ENCODE measurements at regions not wholly inside any gene's neighbourhood (a gene's known extent, or its start where the extent isn't known, plus 50 kb on each side); places are given as distances from the start of the nearest gene placed in this dataset.

GRCh38 chr3:67809370-67809935 lies 155.0 kb upstream of the SUCLG2 start:
- Mint-ChIP-seq H3K4me1 (no peaks in the 10 kb centered on the region), H3K27ac (ENCODE audit: unreplicated experiment) (no peak overlapping the region), H3K36me3 (ENCODE audit: low read depth) (no peaks in the 10 kb centered on the region), H3K4me3 (no peak overlapping the region), H3K9me3 (no peaks in the 10 kb centered on the region), H3K27me3 (ENCODE audit: low read depth) (no peaks in the 10 kb centered on the region)
- DNase-seq (ENCODE audit: low read depth, low spot score): no peak
- no peak for TF ChIP-seq CTCF (conservative IDR thresholded peaks at IDR 0.05)

- H3K36me3 Mint-ChIP-seq (ENCODE audit: low read depth): no peaks in the 10 kb centered on the region
Observed at GRCh38 chr3:67808906-67809305, 154.5 kb upstream of the SUCLG2 start.

GRCh38 chr3:67804578-67804977 lies 150.2 kb upstream of the SUCLG2 start:
- Mint-ChIP-seq H3K27me3 (ENCODE audit: low read depth) (no peaks in the 10 kb centered on the region), H3K9me3 (peaks cover 12% of the 10 kb centered on the region), H3K4me3 (no peak overlapping the region), H3K27ac (ENCODE audit: unreplicated experiment) (no peak overlapping the region), H3K36me3 (ENCODE audit: low read depth) (peaks cover 4% of the 10 kb centered on the region), H3K4me1 (no peaks in the 10 kb centered on the region)
- no peak for TF ChIP-seq CTCF (conservative IDR thresholded peaks at IDR 0.05)
- no peak for DNase-seq (ENCODE audit: low read depth, low spot score)

More at GRCh38 chr3:67808906-67809305, 154.5 kb upstream of the SUCLG2 start:
- H3K27ac Mint-ChIP-seq (ENCODE audit: unreplicated experiment): no peak overlapping the region
- no peaks in the 10 kb centered on the region for H3K27me3 Mint-ChIP-seq (ENCODE audit: low read depth)
- no peak for DNase-seq (ENCODE audit: low read depth, low spot score)
- H3K9me3 Mint-ChIP-seq: peaks cover 1% of the 10 kb centered on the region
- H3K4me3 Mint-ChIP-seq: no peak overlapping the region
- TF ChIP-seq CTCF (conservative IDR thresholded peaks at IDR 0.05): no peak
- no peaks in the 10 kb centered on the region for H3K4me1 Mint-ChIP-seq

- H3K9me3 Mint-ChIP-seq: peaks cover 12% of the 10 kb centered on the region
- no peak overlapping the region for H3K27ac Mint-ChIP-seq (ENCODE audit: unreplicated experiment)
- no peaks in the 10 kb centered on the region for H3K27me3 Mint-ChIP-seq (ENCODE audit: low read depth)
- no peak for TF ChIP-seq CTCF (conservative IDR thresholded peaks at IDR 0.05)
- peaks cover 4% of the 10 kb centered on the region for H3K36me3 Mint-ChIP-seq (ENCODE audit: low read depth)
- DNase-seq (ENCODE audit: low read depth, low spot score): no peak
- H3K4me1 Mint-ChIP-seq: no peaks in the 10 kb centered on the region
- H3K4me3 Mint-ChIP-seq: no peak overlapping the region
Observed at GRCh38 chr3:67804089-67804488, 149.7 kb upstream of the SUCLG2 start.

- DNase-seq (ENCODE audit: low read depth, low spot score): no peak
- TF ChIP-seq CTCF (conservative IDR thresholded peaks at IDR 0.05): no peak
- H3K27me3 Mint-ChIP-seq (ENCODE audit: low read depth): peaks cover 2% of the 10 kb centered on the region
- H3K27ac Mint-ChIP-seq (ENCODE audit: unreplicated experiment): no peak overlapping the region
- no peak overlapping the region for H3K4me3 Mint-ChIP-seq
- peaks cover 4% of the 10 kb centered on the region for H3K36me3 Mint-ChIP-seq (ENCODE audit: low read depth)
- peaks cover 6% of the 10 kb centered on the region for H3K9me3 Mint-ChIP-seq
- H3K4me1 Mint-ChIP-seq: no peaks in the 10 kb centered on the region
Observed at GRCh38 chr3:67798412-67798811, 144.0 kb upstream of the SUCLG2 start.
